HG02678 (cell line): ENCODE measurements at regions not wholly inside any gene's neighbourhood (a gene's known extent, or its start where the extent isn't known, plus 50 kb on each side); places are given as distances from the start of the nearest gene placed in this dataset.

Experiments used
- ATAC-seq: cut with Tn5 transposase; IDR thresholded peaks from one replicate; pipeline ENCODE4 v1.9.1; 2021; ENCODE audit warnings: mild to moderate bottlenecking, moderate library complexity; ENCODE audit not compliant: unreplicated experiment

- ATAC-seq, result no peak
Observed at GRCh38 chr10:129105266-129105665, 361.8 kb upstream of the MGMT start.

GRCh38 chr10:129106314-129106713 is 360.7 kb upstream of the MGMT start:
- ATAC-seq, result no peak

DNA sequence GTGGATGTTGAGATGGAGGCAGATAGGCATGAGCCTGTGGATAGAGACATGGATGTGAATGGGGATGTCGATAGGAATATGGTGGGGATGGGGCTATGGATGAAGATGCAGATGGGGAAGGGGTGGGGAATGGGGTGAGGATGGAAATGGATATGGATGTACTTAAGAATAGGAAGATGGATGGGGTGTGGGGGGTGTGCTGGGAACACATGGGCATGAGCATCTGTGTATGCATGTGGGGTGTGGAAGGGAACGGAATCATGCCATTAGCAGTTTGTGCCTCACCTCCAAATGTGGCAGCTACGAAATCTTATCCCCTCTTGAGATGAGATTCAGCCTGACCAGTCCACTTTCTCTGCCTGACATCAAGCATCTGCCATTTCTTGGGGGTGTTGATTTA is 359.5 kb upstream of the MGMT start:
- ATAC-seq, result no peak

GRCh38 chr10:129108378-129108777 is 358.7 kb upstream of the MGMT start:
- ATAC-seq, result no peak

DNA sequence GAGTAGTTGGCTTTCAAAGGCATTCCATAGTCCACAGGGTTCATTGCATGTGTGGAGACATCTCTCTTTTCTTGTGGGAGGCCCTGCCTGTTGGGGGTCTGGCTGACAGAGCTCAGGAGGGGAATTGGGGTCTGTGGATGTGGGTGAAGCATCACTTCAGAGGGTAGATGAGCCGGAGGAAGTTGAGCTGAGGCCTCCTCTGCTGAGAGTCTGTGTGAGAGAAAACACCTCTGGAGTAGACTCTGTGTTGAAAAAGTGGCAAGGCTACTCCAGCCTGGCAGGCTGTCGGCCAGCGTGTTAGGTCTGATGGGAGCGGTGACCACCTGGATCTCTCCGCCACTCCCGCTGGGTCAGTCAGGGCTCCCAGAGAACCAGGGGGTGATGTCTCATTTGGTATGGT is 358.0 kb upstream of the MGMT start:
- no peak for ATAC-seq

- ATAC-seq, result no peak
Observed at GRCh38 chr10:129110780-129111179, 356.3 kb upstream of the MGMT start.

DNA sequence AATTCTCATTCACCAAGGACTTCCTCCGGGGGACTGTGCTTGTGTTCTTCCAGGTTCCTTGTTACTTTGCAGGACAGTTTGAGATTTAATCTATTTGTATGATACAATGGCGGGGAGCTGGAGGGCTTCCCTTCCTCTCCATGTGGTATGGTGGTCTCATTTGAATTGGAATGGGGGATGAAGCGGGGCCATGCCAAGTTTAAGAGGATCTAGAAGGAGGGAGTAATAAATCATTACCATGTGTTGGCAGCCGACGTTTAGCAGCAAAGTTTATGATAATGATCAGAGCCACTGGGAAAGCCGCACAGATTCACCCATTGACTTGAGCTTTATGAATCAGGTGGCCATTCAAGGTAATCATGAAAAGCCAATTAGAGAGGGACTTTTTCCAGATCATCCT is 355.1 kb upstream of the MGMT start:
- ATAC-seq, result no peak

DNA sequence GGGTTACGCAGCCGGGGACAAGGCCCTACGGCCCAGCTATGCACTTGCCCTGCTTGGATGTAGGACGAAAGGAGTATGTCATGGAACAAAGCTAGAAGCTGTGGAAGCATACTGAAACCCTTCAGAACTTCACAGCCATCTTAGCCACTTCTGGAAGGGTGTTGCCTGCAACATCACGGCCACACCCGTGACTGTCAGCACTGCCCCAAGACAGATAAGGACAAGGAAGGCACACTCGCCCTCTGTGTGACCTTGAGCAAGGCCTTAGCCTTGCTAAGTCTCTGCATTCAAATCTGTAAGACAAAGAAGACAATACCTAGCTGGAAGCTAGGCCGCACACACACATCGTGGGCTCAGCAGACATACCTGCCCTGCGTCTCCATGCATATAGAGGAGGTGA is 352.5 kb upstream of the MGMT start:
- no peak for ATAC-seq

- no peak for ATAC-seq
Observed at GRCh38 chr10:129116371-129116770, 350.7 kb upstream of the MGMT start.

- ATAC-seq, result no peak
Observed at GRCh38 chr10:129120441-129120840, 346.6 kb upstream of the MGMT start.

- no peak for ATAC-seq
Observed at GRCh38 chr10:129122846-129123245, 344.2 kb upstream of the MGMT start.

DNA sequence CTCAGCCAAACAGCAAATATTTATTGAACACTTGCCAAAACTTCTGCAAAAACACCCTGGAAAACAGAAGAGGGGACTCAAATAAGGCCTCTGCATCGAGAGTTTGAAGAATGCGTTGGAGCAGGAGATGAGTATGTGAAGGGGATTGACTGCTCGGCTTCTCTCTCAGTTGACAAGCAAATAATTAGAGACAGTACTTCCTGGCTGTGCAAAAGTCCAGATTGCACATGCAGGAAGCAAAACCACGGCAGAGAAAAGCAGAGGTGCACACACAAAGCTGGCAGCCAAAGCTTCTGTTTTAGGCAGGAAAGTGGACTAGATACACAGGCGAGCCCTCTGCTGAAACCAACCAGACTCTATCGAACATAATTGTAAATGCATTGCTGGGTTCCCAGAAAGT is 343.6 kb upstream of the MGMT start:
- ATAC-seq, result no peak

DNA sequence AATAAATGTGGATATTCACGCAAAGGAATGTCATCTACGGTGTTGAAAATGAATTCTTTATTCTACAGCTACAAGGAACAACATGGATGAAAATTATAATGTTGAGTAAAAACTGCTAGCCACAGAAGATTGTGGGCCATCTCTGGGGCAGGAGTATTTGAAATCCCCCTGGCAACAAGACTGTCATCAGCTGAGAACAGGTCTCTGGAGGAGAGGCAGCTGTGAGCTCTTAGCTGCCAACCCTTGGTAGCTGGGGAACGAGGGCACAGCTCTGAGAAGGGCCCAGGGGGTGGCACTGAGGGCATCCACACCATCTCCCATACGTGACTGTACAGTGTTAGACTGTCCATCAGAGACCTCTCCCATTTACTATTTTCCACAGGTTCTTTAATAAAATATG is 340.1 kb upstream of the MGMT start:
- ATAC-seq, result no peak

DNA sequence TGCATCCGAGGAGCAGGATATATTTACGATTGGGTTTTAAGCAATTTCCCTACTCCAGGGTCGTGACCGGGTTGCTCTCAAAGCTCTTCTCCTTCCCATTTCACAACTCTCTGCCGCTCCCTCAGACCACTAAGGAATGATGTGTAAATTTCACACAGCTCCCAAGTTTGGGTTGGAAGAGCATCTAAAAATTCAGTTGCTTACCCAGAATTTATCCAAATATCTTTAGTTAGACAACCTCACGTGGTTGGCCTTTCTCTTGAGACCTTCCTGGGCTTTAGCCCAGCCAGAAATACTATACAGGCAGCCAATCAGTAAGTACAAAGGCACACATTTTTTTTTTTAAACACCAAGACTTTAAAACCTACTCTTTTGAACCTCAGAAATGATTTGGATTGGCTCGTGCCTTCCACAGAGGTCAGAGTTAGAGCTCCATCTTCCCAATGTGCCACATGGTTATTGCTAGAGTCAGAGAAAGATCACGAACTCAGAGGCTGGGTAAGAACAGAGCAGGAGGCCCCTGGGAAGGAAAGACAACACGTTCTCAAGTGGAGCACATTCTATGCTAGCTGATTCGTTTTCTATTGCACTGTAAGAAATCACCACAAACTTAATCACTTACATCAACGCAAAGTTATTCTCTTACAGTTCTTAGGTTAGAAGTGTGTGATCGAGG is 335.4 kb upstream of the MGMT start:
- ATAC-seq, result no peak

DNA sequence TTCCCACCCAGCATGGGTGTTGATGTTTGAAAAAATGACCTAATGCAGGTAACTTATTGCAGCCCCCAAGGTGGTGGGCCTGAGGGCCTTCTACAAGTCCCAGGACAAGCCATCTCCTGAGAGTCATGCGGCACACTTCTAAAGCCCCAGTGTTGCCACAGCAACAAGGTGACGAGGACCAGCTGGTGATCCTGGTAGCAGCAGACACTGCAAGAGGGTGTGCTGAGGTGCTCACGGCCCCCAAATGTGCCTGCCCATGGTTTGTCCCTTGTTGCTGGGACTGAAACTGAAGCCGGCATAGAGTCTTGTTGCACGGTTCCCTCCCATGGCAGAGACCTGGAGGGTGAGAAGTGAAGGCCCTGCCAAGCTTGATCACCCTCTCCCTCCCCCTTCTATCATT is 333.2 kb upstream of the MGMT start:
- ATAC-seq, result no peak

GRCh38 chr10:129134371-129134770 is 332.7 kb upstream of the MGMT start:
- no peak for ATAC-seq

DNA sequence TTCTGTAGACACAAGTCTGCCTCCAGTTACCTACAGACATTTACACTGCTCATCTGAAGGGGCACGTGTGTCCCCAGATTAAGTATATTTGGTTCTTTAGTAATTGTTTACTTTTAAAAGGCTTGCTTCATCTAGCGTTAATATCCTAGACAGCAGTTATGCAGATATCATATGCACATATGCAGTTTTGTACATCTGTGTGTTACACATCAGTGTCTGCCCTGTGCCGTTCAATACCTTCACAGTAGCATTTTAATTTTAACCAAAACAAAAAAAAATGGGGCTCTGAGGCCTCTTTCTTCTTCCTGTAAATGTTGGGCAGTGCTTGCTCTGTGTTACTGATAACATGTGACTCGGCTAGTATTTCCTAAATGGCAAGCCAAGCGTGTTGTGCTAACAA is 331.4 kb upstream of the MGMT start:
- ATAC-seq, result no peak

DNA sequence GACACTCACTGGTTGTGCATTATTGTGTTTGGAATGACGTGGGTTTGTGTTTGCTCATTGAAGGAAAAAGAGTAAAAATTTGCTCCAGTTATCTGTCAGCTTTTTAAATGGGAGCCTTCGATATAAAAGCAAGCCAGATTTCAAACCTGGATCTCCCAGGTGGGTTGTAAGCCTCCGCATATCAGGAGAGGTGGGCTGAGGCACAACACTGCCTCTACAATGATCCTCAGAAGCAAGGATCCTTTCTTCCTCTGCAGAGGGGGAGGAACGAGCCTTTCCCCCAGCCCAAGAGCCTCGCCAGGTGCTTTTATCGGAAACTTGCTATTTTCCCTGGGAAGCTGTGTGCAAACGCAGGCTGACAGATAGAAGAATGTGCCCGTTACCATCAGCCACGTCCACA is 331.0 kb upstream of the MGMT start:
- no peak for ATAC-seq

- no peak for ATAC-seq
Observed at GRCh38 chr10:129136951-129137350, 330.1 kb upstream of the MGMT start.

DNA sequence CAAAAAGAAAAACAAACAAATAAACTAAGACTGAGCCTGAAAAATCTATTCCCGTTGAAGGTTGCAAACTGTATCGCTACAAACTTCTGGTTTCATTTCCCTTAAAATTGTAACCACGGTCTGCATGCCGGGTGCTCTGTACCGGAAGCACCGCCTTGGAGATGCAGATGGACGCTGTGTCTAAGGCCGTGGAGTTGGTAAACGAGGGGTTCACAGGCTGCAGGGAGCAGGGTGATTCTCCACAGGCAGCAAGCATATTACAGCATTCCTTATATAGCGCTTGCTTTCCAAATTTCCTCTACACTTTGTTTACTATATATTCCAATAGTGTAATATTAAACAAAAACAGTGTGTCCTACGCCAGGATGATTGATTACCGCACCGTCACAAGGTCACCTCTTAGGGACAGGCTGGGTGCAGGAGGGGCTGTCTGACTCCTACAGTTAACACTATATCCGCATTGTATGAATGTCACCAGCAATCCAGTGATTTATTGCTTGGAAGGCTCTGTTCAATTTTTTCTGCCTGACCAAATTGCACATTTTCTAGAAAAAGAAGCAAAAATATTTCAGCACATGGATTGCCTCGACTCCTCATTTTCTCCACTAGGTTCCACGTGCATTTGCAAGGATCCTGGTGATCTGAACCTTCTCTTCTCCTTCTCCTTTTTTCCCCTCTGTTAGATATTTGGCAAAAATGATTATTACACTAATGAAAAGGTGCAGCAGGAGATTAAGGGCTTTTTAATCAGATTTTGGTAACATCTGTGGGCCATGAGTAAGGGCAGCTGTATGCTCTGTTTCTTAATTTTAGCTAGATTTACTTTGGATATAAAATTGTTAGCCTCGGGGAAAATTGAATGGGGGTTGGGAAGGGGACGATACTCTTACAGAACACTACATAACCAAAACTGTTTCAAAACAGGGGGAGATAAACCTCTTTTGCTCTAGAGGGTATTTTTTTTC is 325.8 kb upstream of the MGMT start:
- no peak for ATAC-seq

GRCh38 chr10:129151281-129151680 is 315.8 kb upstream of the MGMT start:
- ATAC-seq, result no peak

DNA sequence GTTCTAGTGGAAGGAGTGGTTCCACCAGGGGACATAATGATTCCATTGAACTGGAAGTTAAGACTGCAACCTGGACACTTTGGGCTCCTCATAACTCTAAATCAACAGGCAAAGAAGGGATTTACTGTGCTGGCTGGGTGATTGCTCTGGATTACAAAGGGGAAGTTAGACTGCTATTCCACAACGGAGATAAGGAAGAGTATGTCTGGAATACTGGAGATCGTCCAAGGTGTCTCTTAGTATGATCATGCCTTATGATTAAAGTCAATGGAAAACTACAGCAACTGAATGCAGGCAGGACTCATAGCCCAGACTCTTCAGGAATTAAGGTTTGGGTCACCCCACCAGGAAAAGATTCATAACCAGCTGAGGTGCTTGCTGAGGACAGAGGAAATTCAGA is 310.6 kb upstream of the MGMT start:
- no peak for ATAC-seq
